ENCODE measurements at regions not wholly inside any gene's neighbourhood (a gene's known extent, or its start where the extent isn't known, plus 50 kb on each side); places are given as distances from the start of the nearest gene placed in this dataset.

DNA sequence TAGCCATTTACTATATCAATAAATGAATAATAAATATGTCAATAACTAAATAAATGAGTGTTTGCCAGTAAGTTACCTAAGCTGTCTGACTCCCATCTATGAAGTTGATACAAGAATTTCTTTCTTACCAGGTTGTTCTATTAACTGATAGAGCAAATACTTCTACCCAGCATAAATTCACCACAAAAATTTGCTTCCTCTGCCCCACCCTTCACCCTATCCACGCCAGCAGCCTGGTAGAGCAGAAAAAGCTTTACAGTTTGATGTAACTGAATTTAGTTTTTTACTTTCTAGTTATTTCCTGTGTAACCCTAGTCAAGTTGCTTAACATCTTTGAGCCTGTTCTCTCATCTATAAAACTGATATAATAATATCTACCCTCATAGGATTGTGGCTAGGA, 94.9 kb upstream of the SLC16A7 start:
- TF ChIP-seq EZH2 (IDR thresholded peaks at IDR 0.05; ENCODE audit: low read depth) (no peak), CTCF (conservative IDR thresholded peaks at IDR 0.05) (no peak)
